Left cardiac atrium (tissue), 4 donors: ENCODE measurements at regions not wholly inside any gene's neighbourhood (a gene's known extent, or its start where the extent isn't known, plus 50 kb on each side); places are given as distances from the start of the nearest gene placed in this dataset.

Experiments used
- ATAC-seq, 2 donors: fragments of 200-7000 bp; cut with Tn5 transposase; one replicate each; pipeline ENCODE4 v1.9.1; 2020; ENCODE audit warnings: mild to moderate bottlenecking in 2 of 2, moderate library complexity in 2 of 2
- DNase-seq: peaks from one replicate; pipeline ENCODE4 v3.0.0-alpha.2; 2020
- intact Hi-C, 2 donors: fragments of 100-400 bp; cut with DNase I; formaldehyde crosslinking; loops; one replicate each; pipeline versions ENCODE4 v1.14.1 to v1.15.1; 2022 to 2023
- donor health status: DM: no; HTN: yes; CAD: no.
- donor health status: DM: no; HTN: yes; CAD: no; lungs with severe emphysema.
- donor health status: DM: yes; HTN: yes; CAD: no.
- donor health status: Dilated cardiomyopathy.

GRCh38 chr1:178633056-178633455, 92.0 kb upstream of the RALGPS2 start:
- intact Hi-C loops = no loop called here
- ATAC-seq (peak in 1 of 2 donors; percentile 25), DNase-seq (no peak)

DNA sequence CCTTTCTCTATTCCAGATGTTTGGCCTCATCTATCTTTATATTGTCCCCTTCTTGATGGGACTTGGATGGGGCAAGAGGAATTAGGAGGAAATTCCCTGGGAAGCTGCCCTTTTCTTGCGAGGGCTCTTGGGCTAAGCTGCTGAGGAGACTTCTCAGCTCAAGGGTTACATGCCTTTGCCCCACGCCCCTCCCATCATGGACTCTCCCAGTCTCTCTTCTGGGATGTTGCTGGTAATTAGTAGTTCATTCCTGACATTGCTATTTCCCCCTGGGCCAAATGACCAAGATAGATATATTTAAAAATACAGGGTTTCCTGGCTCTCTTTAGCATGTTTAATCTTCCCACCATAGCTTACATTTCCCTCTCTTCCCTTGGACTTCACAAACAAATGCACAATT, 90.6 kb upstream of the RALGPS2 start:
- no peak for DNase-seq
- intact Hi-C loops = no loop called here
- peak; percentile 44 to 82 for ATAC-seq

- intact Hi-C loops = no loop called here
- ATAC-seq (no peak), DNase-seq (no peak)
Measured at GRCh38 chr1:178637841-178638240, 87.2 kb upstream of the RALGPS2 start.

DNA sequence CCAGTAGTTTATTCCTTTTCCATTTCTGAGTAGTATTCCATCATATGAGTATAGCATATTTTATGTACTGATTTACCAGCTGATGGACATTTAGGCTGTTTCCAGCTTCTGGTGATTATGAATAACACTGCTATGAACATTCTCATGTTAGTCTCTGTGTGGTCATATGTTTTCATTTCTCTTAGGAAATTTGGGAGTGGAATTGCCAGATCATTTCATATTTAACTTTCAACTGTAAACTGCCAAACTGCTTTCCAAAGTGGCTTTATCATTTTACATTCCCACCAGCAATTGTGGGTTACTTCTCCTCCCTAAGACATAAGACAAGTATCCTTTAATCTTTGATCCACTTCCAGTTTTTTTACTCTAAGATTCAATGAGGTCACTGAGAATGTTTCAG, 85.7 kb upstream of the RALGPS2 start:
- no peak for ATAC-seq
- DNase-seq = no peak
- intact Hi-C loops = no loop called here

- no peak for DNase-seq
- ATAC-seq = no peak
- intact Hi-C loops = no loop called here
Measured at GRCh38 chr1:178642282-178642681, 82.8 kb upstream of the RALGPS2 start.

GRCh38 chr1:178643349-178643748, 81.7 kb upstream of the RALGPS2 start:
- intact Hi-C loops = no loop called here
- ATAC-seq (no peak), DNase-seq (no peak)

- intact Hi-C loops = no loop called here
- DNase-seq (no peak), ATAC-seq (no peak)
Measured at GRCh38 chr1:178643831-178644230, 81.2 kb upstream of the RALGPS2 start.

- ATAC-seq (peak; percentile 37 to 50), DNase-seq (peak; percentile 39)
- intact Hi-C loops = no loop called here
Measured at GRCh38 chr1:178644308-178645120, 80.5 kb upstream of the RALGPS2 start.

DNA sequence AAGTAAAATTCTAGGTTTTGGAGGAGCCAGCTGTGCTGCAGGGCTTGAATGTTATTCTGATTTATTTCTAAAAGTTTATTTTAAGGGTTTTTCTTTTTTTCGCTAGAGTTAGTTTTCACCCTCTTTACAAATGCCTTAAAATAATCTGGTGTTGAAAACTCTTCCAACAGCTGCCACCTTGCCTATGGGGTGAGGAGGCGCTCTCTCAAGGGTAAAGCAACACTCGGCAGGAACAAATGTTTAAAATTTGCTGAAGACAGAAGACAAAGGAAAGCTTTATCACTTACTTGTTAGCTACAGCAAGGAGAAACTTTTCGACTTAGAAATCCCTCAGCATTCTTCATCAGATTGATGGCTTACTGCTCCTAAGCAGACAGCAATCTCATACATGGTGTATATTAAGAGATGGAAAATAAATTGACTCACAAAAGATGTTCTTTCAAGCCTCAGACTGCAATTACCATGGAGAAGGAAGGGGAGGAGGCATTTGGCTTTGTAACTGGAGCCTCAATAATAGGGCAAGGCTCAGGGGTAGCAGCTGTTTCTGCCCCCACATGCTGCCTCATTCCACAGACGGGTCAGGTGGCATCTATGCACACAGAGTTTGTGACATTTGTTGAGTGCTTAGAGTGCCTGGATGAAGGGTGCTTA, 79.8 kb upstream of the RALGPS2 start:
- intact Hi-C loops = no loop called here
- ATAC-seq (no peak), DNase-seq (no peak)

DNA sequence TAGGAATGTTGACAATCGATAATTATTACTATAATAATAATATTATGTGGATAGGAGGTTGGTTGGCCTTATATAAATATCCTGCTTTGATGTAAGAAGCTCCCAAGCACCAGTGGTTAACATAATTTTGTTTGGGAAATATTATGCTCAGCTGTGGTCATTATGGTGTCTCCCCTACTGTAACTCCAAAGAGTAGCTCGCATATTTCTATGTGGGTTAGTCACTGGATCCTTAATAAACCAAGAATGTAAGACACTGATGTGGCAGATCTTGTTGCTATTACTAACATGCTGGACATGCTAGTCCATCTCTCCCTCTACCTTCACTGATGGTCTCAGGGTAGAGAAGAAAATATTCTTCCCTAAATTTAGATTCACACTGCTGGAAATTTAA, 79.2 kb upstream of the RALGPS2 start:
- intact Hi-C loops = no loop called here
- no peak for DNase-seq
- ATAC-seq = no peak

DNA sequence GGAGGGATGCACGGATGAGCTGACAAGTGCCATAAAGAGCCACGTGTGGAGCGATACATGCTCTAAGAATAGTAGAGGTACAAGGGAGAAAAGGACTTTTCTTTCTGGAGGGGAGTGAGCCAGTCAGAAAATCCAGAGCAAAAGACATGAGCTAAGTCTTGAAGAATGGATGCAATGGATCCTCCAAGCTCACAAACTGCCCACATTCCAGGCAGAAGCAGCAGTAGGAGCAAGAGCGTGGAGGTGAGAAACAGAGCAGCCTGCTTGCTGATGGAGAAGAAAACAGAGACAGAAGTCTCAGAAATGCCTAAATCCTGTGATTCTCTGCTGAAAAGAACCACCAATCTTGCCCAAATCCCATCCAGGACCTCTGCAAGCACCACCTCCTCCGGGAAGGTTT, 78.2 kb upstream of the RALGPS2 start:
- DNase-seq (no peak), ATAC-seq (no peak)
- intact Hi-C loops = no loop called here

DNA sequence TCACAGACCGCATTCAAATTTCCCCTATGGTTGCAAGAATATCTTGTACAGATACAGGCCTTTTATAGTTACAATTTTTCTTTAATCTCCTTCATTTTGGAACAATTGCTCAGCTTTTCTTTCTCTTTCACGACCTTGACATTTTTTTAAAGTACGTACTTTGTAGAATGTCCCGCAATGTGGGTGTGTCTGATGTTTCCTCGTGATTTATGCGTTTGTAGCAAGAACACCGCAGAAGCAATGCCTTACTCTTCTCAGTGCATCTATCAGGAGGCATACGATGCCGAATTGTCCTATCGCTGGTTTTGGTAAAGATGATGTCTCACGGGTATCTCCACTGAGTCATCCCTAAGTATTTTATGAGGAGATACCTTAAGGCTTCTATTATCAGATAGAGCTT, 76.9 kb upstream of the RALGPS2 start:
- ATAC-seq (no peak), DNase-seq (no peak)
- intact Hi-C loops = no loop called here

GRCh38 chr1:178649582-178650350, 75.3 kb upstream of the RALGPS2 start:
- intact Hi-C loops = no loop called here
- ATAC-seq = no peak
- DNase-seq = no peak

GRCh38 chr1:178650934-178651511, 74.0 kb upstream of the RALGPS2 start:
- intact Hi-C loops = no loop called here
- DNase-seq = no peak
- ATAC-seq = no peak

- ATAC-seq = peak in 1 of 2 donors; percentile 23
- no peak for DNase-seq
- intact Hi-C loops = no loop called here
Measured at GRCh38 chr1:178651742-178652141, 73.3 kb upstream of the RALGPS2 start.

GRCh38 chr1:178652506-178653490, 72.2 kb upstream of the RALGPS2 start:
- ATAC-seq (no peak), DNase-seq (no peak)
- intact Hi-C loops = no loop called here

DNA sequence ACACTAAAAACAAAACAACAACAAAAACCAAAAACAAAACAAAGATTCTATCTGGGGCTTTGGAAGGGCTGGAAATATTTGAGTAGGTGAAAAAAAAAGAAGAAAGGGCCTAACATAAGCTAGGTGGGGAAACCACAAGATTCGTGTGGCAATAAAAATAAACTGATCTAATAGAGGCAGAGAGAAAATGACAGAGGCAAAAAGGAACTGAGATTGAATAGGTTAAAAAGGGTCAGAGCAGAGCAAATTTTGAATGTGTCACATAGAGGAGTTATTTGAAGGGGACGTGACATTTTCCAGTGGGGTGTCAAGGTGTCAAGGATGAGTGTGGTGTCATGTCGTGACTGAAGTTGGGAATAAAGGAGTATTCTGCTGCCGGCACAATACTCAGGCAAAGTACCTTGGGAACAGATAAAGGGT, 65.2 kb upstream of the RALGPS2 start:
- ATAC-seq (no peak), DNase-seq (no peak)
- intact Hi-C loops = no loop called here

- intact Hi-C loops = no loop called here
- DNase-seq (no peak), ATAC-seq (no peak)
Measured at GRCh38 chr1:178660461-178660860, 64.6 kb upstream of the RALGPS2 start.

GRCh38 chr1:178664278-178664677, 60.8 kb upstream of the RALGPS2 start:
- ATAC-seq (no peak), DNase-seq (no peak)
- intact Hi-C loops = no loop called here
